ENCODE measurements at regions not wholly inside any gene's neighbourhood (a gene's known extent, or its start where the extent isn't known, plus 50 kb on each side); places are given as distances from the start of the nearest gene placed in this dataset.

- TF ChIP-seq, protein P1, sequence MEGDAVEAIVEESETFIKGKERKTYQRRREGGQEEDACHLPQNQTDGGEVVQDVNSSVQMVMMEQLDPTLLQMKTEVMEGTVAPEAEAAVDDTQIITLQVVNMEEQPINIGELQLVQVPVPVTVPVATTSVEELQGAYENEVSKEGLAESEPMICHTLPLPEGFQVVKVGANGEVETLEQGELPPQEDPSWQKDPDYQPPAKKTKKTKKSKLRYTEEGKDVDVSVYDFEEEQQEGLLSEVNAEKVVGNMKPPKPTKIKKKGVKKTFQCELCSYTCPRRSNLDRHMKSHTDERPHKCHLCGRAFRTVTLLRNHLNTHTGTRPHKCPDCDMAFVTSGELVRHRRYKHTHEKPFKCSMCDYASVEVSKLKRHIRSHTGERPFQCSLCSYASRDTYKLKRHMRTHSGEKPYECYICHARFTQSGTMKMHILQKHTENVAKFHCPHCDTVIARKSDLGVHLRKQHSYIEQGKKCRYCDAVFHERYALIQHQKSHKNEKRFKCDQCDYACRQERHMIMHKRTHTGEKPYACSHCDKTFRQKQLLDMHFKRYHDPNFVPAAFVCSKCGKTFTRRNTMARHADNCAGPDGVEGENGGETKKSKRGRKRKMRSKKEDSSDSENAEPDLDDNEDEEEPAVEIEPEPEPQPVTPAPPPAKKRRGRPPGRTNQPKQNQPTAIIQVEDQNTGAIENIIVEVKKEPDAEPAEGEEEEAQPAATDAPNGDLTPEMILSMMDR (IDR thresholded peaks at IDR 0.05; ENCODE audit: insufficient read depth, low read length, poor library complexity, severe bottlenecking): no peak
- TF ChIP-seq EZH2phosphoT487 (conservative IDR thresholded peaks at IDR 0.05; ENCODE audit: low read length): no peak
Observed at GRCh38 chr10:4431114-4431863, 394.7 kb upstream of the AKR1E2 start.
